HFF-Myc (cell line): ENCODE measurements at regions not wholly inside any gene's neighbourhood (a gene's known extent, or its start where the extent isn't known, plus 50 kb on each side); places are given as distances from the start of the nearest gene placed in this dataset.

Experiments
- DNase-seq: peaks from one replicate; pipeline ENCODE4 v3.0.0-alpha.2; 2011; ENCODE audit warnings: low read depth; ENCODE audit errors: extremely low read depth
- H3K4me3 ChIP-seq: replicated peaks from 2 replicates; pipeline ENCODE4 v1.5.1; 2011; ENCODE audit warnings: low read depth, mild to moderate bottlenecking, control low read depth, low read length
- CTCF ChIP-seq: IDR thresholded peaks from 2 replicates; pipeline ENCODE4 v1.5.1; 2012; ENCODE audit warnings: mild to moderate bottlenecking, low read depth, low read length, control low read depth; ENCODE audit errors: missing control alignments

GRCh38 chr4:129972257-129972656 is 876.3 kb downstream of the C4orf33 start:
- no peak overlapping the region for H3K4me3 ChIP-seq
- no peak for DNase-seq
- TF ChIP-seq CTCF: no peak

- no peak for DNase-seq
- TF ChIP-seq CTCF: no peak
- no peak overlapping the region for H3K4me3 ChIP-seq
Measured at GRCh38 chr4:129974730-129975129, 878.8 kb downstream of the C4orf33 start.

GRCh38 chr4:129978315-129978714 is 882.4 kb downstream of the C4orf33 start:
- no peak for DNase-seq
- no peak for TF ChIP-seq CTCF
- no peak overlapping the region for H3K4me3 ChIP-seq

- no peak overlapping the region for H3K4me3 ChIP-seq
- no peak for TF ChIP-seq CTCF
- no peak for DNase-seq
Measured at GRCh38 chr4:129988957-129989356, 893.0 kb downstream of the C4orf33 start.

- no peak for TF ChIP-seq CTCF
- no peak for DNase-seq
- no peak overlapping the region for H3K4me3 ChIP-seq
Measured at GRCh38 chr4:129994715-129995114, 898.8 kb downstream of the C4orf33 start.

- no peak for TF ChIP-seq CTCF
- DNase-seq: no peak
- no peak overlapping the region for H3K4me3 ChIP-seq
Measured at GRCh38 chr4:129998436-129999150, 902.6 kb downstream of the C4orf33 start.

- no peak for DNase-seq
- TF ChIP-seq CTCF: no peak
- H3K4me3 ChIP-seq: no peak overlapping the region
Measured at GRCh38 chr4:129999156-129999555, 903.2 kb downstream of the C4orf33 start.
